PFSK-1 (cell line): ENCODE measurements at regions not wholly inside any gene's neighbourhood (a gene's known extent, or its start where the extent isn't known, plus 50 kb on each side); places are given as distances from the start of the nearest gene placed in this dataset.

ENCODE experiments used
- FOXP2 ChIP-seq: optimal IDR thresholded peaks from 2 replicates; pipeline ENCODE3; 2011; ENCODE audit warnings: borderline replicate concordance, control low read depth, inconsistent platforms; ENCODE audit not compliant: insufficient read depth; ENCODE audit errors: extremely low read length, extremely low read depth
- POLR2AphosphoS5 ChIP-seq: IDR thresholded peaks from 2 replicates; pipeline ENCODE4 v1.6.1; 2012; ENCODE audit warnings: low read depth, mild to moderate bottlenecking, control low read depth, low read length, moderate library complexity
- SIN3A ChIP-seq: IDR thresholded peaks from 2 replicates; pipeline ENCODE4 v1.6.1; 2012; ENCODE audit warnings: mild to moderate bottlenecking, low read length, moderate library complexity, borderline replicate concordance; ENCODE audit not compliant: insufficient read depth
- TAF1 ChIP-seq: IDR thresholded peaks from 2 replicates; pipeline ENCODE4 v1.6.1; 2012; ENCODE audit warnings: low read length, control low read depth, borderline replicate concordance; ENCODE audit not compliant: insufficient read depth
- TF ChIP-seq, protein P1 (sequence below), 2 experiments: IDR thresholded peaks; 2 replicates each; pipeline versions ENCODE4 v1.6.1 to v1.8.0; 2011 to 2012; ENCODE audit warnings: low read depth in 2 of 2, low read length in 2 of 2, control low read depth in 1 of 2, inconsistent platforms in 1 of 2, mild to moderate bottlenecking in 1 of 2, moderate library complexity in 1 of 2; ENCODE audit not compliant: insufficient read depth in 1 of 2

DNA sequence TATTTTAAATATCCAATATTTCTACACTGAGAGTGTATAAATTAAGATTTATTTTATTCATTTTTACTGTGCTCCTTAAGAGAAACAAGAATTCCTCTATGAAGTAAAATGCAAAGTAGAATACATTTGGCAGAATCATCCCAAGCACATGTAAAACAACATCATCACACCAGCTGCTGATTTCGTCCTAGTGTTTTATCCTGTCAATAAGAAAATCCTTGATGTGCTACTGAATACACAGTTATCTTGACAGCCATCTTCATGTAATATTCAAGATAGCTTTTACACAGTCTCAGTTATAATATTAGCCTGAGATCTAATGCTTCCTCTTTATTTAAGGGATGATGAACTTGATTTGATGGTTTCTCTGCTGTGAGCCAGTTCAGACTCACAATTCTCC lies 282.4 kb downstream of the MZT1 start:
- no peak for TF ChIP-seq TAF1
- TF ChIP-seq, protein P1, sequence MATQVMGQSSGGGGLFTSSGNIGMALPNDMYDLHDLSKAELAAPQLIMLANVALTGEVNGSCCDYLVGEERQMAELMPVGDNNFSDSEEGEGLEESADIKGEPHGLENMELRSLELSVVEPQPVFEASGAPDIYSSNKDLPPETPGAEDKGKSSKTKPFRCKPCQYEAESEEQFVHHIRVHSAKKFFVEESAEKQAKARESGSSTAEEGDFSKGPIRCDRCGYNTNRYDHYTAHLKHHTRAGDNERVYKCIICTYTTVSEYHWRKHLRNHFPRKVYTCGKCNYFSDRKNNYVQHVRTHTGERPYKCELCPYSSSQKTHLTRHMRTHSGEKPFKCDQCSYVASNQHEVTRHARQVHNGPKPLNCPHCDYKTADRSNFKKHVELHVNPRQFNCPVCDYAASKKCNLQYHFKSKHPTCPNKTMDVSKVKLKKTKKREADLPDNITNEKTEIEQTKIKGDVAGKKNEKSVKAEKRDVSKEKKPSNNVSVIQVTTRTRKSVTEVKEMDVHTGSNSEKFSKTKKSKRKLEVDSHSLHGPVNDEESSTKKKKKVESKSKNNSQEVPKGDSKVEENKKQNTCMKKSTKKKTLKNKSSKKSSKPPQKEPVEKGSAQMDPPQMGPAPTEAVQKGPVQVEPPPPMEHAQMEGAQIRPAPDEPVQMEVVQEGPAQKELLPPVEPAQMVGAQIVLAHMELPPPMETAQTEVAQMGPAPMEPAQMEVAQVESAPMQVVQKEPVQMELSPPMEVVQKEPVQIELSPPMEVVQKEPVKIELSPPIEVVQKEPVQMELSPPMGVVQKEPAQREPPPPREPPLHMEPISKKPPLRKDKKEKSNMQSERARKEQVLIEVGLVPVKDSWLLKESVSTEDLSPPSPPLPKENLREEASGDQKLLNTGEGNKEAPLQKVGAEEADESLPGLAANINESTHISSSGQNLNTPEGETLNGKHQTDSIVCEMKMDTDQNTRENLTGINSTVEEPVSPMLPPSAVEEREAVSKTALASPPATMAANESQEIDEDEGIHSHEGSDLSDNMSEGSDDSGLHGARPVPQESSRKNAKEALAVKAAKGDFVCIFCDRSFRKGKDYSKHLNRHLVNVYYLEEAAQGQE (IDR thresholded peaks at IDR 0.05; ENCODE audit: insufficient read depth in 1 of 2, low read depth in 2 of 2, low read length in 2 of 2): no peak
- TF ChIP-seq POLR2AphosphoS5: no peak
- TF ChIP-seq SIN3A: no peak
- no peak for TF ChIP-seq FOXP2

DNA sequence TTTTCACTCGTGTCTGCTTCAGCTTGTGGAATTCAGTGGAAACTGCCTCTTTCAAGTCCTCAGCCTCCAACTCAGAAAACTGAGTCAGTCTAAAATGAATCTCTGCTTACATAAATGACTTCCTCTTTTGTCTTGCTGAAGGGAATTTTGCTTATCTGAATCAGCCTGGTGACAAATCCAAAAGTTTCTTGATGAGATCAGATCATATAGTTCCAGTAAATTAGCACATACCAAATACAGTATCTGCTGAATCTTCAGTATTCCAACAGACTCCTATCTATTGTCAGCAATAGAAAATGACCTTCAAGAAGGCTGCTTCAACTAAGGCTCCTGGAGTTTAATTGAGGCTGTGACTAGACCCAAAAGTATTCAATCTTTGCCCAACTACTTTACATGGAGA lies 290.0 kb downstream of the MZT1 start:
- TF ChIP-seq TAF1 (no peak), FOXP2 (no peak), SIN3A (no peak), POLR2AphosphoS5 (no peak)
- TF ChIP-seq, protein P1 (IDR thresholded peaks at IDR 0.05; ENCODE audit: insufficient read depth in 1 of 2, low read depth in 2 of 2, low read length in 2 of 2): no peak

DNA sequence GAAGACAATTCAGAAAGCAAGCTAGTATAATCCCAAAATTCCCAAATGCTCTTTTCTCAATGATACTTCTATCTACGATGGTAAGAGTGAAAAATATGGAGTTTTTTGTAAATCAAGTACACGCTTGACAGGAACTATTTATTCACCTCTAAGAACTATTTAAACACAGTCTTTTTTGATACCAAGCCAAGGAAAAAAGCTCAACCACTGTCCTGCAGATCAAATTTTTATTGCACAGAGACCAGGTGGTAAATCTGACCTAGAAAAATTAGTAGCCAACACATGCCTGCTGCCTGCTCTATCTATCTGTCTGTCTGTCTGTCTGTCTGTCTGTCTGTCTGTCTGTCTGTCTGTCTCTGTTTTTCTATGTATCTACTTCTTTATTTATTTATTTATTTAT lies 292.2 kb downstream of the MZT1 start:
- no peak for TF ChIP-seq POLR2AphosphoS5
- no peak for TF ChIP-seq FOXP2

DNA sequence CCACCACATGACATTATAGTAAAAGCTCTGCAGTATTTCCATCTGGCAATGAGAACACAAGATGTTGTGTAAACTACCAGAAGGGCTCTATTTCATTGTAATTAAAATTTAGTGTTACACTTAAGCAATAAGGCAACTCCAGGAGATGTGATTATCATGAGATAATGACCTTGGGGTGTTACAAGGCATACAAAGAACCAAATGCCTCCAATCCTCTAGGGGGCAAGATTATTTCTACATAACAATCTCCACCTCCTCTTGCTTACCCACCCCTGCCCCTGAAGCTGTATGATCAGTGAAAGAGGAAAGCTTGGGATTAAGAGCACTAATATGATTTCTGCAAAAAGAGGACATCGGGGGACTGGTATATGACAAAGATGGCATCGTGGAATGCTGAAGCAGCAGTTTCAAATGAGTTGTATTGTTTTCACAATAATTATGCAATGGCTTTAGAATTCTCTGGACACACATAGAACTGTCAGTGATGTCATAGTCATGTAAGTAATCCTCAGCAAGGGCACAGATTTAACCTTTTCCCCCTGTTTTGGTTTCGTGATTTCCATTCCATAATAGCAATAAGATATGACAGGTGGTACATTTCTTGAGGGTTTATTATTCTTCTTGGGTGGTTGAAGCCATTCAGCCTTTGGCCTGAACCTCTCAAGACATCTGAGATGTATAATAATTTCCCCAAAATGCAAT lies 295.3 kb downstream of the MZT1 start:
- no peak for TF ChIP-seq POLR2AphosphoS5
- TF ChIP-seq FOXP2: no peak
- TF ChIP-seq, protein P1 (IDR thresholded peaks at IDR 0.05; ENCODE audit: insufficient read depth in 1 of 2, low read depth in 2 of 2, low read length in 2 of 2): no peak
- no peak for TF ChIP-seq TAF1
- TF ChIP-seq SIN3A: no peak

DNA sequence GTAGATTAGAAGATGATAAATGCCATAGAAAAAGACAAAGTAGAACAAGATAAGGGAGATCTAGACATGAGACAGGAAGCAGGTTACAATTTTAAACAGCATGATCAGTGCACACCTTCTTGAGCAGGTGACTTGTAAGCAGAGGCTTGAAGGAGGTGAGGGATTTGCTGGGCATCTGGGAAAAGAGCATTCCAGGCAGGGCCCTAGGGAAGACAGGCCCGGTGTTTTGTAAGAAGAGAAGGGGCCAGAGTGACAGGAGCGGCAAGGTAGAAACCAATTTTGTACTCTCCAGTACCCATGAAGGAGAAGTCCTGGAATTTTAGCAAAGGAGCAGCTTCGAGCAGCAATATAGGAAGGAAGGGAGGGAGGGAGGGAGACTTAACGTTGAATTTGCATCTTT lies 296.5 kb downstream of the MZT1 start:
- no peak for TF ChIP-seq FOXP2
- TF ChIP-seq TAF1: no peak
- TF ChIP-seq SIN3A: no peak
- TF ChIP-seq POLR2AphosphoS5: no peak
- TF ChIP-seq, protein P1 (IDR thresholded peaks at IDR 0.05; ENCODE audit: insufficient read depth in 1 of 2, low read depth in 2 of 2, low read length in 2 of 2): no peak
